ENCODE measurements at regions not wholly inside any gene's neighbourhood (a gene's known extent, or its start where the extent isn't known, plus 50 kb on each side); places are given as distances from the start of the nearest gene placed in this dataset.
A peak's percentile ranks its signal among the peaks of the same experiment; 100 is the strongest.
"Not testable (repeated sequence)": the region's sequence is repeated elsewhere in the genome, so short reads cannot be mapped to it uniquely, and the experiment has no call there.

DNA sequence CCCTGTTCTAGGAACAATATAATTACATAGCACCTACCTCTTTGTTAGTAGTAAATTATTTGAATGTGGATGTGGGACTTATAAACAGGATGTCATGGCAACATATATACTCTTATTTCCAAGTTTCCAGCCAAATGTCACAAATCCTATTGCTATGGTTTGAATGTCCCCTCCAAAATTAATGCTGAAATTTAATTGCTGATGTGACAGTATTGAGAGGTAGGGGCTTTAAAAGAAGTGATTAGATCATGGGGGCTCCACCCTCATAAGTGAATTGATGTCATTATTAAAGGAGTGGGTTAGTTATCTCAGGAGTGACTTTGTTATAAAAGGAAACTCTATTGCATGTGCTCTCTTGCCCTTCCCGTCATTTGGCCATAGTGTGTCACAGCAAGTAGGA is 164.2 kb upstream of the ATF7IP start:
- no peaks in the 10 kb centered on the region for H3K4me1 ChIP-seq
- no peaks in the 10 kb centered on the region for H3K36me3 ChIP-seq
- DNase-seq = no peak
- no peaks in the 10 kb centered on the region for H3K27me3 ChIP-seq
- no peaks in the 10 kb centered on the region for H3K9me3 ChIP-seq
- no peak overlapping the region for H3K27ac ChIP-seq
- TF ChIP-seq, protein P1, sequence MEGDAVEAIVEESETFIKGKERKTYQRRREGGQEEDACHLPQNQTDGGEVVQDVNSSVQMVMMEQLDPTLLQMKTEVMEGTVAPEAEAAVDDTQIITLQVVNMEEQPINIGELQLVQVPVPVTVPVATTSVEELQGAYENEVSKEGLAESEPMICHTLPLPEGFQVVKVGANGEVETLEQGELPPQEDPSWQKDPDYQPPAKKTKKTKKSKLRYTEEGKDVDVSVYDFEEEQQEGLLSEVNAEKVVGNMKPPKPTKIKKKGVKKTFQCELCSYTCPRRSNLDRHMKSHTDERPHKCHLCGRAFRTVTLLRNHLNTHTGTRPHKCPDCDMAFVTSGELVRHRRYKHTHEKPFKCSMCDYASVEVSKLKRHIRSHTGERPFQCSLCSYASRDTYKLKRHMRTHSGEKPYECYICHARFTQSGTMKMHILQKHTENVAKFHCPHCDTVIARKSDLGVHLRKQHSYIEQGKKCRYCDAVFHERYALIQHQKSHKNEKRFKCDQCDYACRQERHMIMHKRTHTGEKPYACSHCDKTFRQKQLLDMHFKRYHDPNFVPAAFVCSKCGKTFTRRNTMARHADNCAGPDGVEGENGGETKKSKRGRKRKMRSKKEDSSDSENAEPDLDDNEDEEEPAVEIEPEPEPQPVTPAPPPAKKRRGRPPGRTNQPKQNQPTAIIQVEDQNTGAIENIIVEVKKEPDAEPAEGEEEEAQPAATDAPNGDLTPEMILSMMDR (IDR thresholded peaks at IDR 0.05) = no peak
- H3K9ac ChIP-seq (ENCODE audit: low read depth in 2 of 2, low read length in 2 of 2) = no peak overlapping the region
- no peak overlapping the region for H3K4me3 ChIP-seq
- intact Hi-C loops (cut with DNase I) = no loop called here

DNA sequence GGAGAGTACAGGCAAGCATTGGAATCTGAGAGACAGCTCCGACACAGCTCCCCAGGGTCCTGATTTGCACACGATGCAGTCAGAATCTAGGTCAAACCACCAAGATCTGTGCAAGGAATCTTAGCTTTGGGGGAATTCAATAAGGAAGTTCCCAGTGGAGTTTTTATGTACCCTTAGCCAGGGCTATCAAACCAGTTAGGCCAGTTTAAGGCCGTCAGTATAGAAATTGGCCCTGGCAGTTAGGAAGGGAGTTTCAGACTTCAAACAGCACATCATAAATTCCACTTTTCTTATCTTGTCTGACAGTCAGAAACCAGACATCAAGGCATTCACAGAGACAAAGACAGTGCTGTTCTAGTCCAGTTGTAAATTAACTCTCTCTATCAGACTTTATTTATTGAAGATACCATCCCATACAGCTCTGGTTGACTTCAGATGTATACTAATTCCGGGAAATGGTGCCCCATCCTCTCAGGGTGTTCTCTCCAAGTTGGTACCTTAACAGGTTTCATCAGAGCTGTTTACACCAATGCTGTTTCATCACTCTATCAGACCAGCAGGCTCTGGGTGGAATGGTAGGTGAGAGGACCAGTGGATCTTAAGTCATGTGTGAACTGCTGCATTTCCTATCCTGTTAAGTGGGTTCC is 157.5 kb upstream of the ATF7IP start:
- peak; percentile 81 for DNase-seq
- Histone ChIP-seq H3K27me3 (no peaks in the 10 kb centered on the region), H3K4me1 (peaks cover 3% of the 10 kb centered on the region), H3K9me3 (no peaks in the 10 kb centered on the region), H3K36me3 (no peaks in the 10 kb centered on the region), H3K27ac (peak overlapping the region; percentile 75), H3K4me3 (no peak overlapping the region), H3K9ac (ENCODE audit: low read depth in 2 of 2, low read length in 2 of 2) (no peak overlapping the region)
- intact Hi-C loops (cut with DNase I) = no loop called here
- TF ChIP-seq, protein P1 (IDR thresholded peaks at IDR 0.05) = no peak

DNA sequence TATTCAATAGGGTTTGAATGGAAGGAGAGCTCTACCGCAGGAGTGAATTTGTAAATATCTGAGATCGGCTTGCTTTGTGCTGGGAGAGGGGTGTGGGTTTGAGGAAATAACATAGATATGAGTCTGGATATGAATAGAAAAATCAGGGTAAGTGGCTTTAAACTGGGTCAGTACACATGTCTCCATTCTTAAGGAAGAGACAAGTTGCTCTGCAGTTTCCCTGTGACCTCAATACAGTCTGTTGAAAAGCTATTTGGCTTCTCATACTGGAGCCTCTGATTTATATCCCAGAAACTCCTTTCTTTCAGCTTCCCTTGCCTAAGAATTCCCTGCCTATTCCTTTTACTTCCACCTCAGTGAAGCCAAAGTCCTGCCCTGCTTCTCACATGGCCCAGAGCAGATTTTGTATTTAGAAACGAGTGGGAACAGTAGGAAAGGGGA is 153.5 kb upstream of the ATF7IP start:
- Histone ChIP-seq H3K36me3 (no peaks in the 10 kb centered on the region), H3K4me3 (no peak overlapping the region), H3K9ac (ENCODE audit: low read depth in 2 of 2, low read length in 2 of 2) (peak overlapping the region in 1 of 2 donors; percentile 62), H3K27me3 (no peaks in the 10 kb centered on the region), H3K9me3 (no peaks in the 10 kb centered on the region), H3K27ac (peak overlapping the region; percentile 82), H3K4me1 (peaks cover 3% of the 10 kb centered on the region)
- TF ChIP-seq, protein P1 (IDR thresholded peaks at IDR 0.05) = no peak
- DNase-seq = peak; percentile 75
- intact Hi-C loops (cut with DNase I) = no loop called here

DNA sequence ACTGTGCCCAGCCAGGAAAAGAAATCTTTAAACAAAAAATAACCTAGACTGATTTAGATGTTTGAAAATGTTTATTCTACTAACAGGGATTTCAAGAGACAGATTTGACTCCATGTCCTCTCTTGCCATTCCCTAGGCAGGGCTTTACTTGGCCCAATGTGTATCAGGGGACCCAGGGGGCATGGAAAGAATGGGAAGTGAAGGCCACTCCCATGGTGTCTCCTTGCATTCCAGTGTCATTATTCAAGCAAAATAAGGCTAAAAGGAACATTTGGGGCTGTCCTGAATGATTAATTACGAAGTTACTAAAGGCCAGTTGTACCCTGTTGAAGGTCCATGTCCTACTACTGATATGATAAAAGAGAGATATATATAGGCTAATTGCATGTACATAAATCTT is 151.9 kb upstream of the ATF7IP start:
- DNase-seq = no peak
- Histone ChIP-seq H3K36me3 (no peaks in the 10 kb centered on the region), H3K9me3 (no peaks in the 10 kb centered on the region), H3K27me3 (no peaks in the 10 kb centered on the region), H3K4me1 (peaks cover 3% of the 10 kb centered on the region), H3K4me3 (no peak overlapping the region), H3K9ac (ENCODE audit: low read depth in 2 of 2, low read length in 2 of 2) (peak overlapping the region in 1 of 2 donors; percentile 28), H3K27ac (peak overlapping the region; percentile 82)
- TF ChIP-seq, protein P1 (IDR thresholded peaks at IDR 0.05) = no peak
- intact Hi-C loops (cut with DNase I) = no loop called here

DNA sequence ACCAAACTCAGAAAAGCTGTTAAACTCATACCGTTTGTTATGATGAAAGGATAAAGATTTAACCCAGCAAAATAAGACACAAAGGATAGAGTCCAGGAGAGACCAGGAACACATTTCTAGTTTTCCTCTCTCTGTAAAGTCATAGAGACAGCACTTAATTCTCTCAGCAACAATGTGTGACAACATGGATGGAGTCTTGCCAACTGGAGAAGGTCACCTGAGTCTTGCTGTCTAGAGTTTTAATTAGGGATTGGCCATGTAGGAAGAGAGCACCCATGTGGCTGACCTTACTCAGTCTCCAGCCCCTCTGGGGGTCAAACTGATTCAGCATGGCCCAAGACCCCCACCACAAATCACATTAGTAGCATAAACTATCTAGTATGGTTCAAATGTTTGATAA is 151.0 kb upstream of the ATF7IP start:
- peaks cover under 1% of the 10 kb centered on the region for H3K4me1 ChIP-seq
- H3K4me3 ChIP-seq = no peak overlapping the region
- no peaks in the 10 kb centered on the region for H3K36me3 ChIP-seq
- H3K27me3 ChIP-seq = no peaks in the 10 kb centered on the region
- TF ChIP-seq, protein P1 (IDR thresholded peaks at IDR 0.05) = no peak
- peak overlapping the region in 1 of 2 donors; percentile 8 for H3K9ac ChIP-seq (ENCODE audit: low read depth in 2 of 2, low read length in 2 of 2)
- no peaks in the 10 kb centered on the region for H3K9me3 ChIP-seq
- intact Hi-C loops (cut with DNase I) = no loop called here
- DNase-seq = no peak
- H3K27ac ChIP-seq = peak overlapping the region; percentile 82

DNA sequence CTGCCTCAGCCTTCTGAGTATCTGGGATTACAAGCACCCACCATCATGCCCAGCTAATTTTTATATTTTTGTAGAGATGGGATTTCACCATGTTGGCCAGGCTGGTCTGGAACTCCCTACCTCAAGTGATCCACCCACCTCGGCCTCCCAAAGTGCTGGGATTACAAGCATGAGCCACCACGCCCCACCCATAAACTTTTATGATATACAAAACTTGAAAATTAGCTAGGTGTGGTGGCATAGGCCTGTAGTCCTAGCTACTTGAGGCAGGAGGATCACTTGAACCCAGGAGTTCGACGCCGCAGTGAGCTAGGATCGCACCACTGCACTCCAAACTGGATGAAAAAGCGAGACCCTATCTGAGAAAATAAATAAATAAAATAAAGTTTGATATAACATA is 149.5 kb upstream of the ATF7IP start:
- H3K27me3 ChIP-seq; H3K27ac ChIP-seq; H3K4me1 ChIP-seq; H3K9me3 ChIP-seq; H3K4me3 ChIP-seq; H3K9ac ChIP-seq (ENCODE audit: low read depth in 2 of 2, low read length in 2 of 2); H3K36me3 ChIP-seq; intact Hi-C loops (cut with DNase I): not testable (repeated sequence)
- peak; percentile 60 for DNase-seq
